ACHN (cell line): ENCODE measurements at regions not wholly inside any gene's neighbourhood (a gene's known extent, or its start where the extent isn't known, plus 50 kb on each side); places are given as distances from the start of the nearest gene placed in this dataset.
"Not testable (repeated sequence)": the region's sequence is repeated elsewhere in the genome, so short reads cannot be mapped to it uniquely, and the experiment has no call there.

Experiments used
- DNase-seq: peaks from one replicate; pipeline ENCODE4 v3.0.0-alpha.2; 2015
- in situ Hi-C: cut with HindIII; loops from 2 replicates; pipeline ENCODE4 v1.10.0; 2017; ENCODE audit warnings: low sequenced_read_pairs, low pct_ligation_motif_present, low pct_unique_long_range_greater_than_20kb

GRCh38 chr3:153927107-153927506 lies 194.1 kb upstream of the ARHGEF26 start:
- in situ Hi-C loops, result no loop called here
- peak; percentile 10 for DNase-seq

- in situ Hi-C loops, result no loop called here
Measured at GRCh38 chr3:153928851-153929250, 192.3 kb upstream of the ARHGEF26 start.

GRCh38 chr3:153933481-153933880 lies 187.7 kb upstream of the ARHGEF26 start:
- in situ Hi-C loops, DNase-seq: not testable (repeated sequence)

More at GRCh38 chr3:153928851-153929250, 192.3 kb upstream of the ARHGEF26 start:
- DNase-seq, result no peak

DNA sequence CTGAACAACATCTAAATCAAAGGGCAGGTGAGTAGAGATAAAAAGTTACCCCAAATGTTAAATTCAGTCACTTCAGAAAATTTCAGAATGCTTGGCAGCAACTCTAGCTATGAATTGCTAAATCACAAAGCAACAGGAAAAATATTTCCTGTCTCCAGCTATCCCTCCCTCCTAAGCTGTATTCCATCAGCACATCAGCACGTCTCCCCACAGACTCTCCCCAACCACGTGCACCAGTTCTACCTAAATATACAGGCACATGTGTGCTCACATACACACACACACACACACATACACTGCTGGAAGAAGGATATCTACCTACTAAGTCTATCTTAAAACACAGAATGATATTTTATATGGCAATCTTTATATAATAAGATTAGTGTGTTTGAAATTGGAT lies 177.1 kb upstream of the ARHGEF26 start:
- in situ Hi-C loops, result no loop called here
- DNase-seq, result no peak

DNA sequence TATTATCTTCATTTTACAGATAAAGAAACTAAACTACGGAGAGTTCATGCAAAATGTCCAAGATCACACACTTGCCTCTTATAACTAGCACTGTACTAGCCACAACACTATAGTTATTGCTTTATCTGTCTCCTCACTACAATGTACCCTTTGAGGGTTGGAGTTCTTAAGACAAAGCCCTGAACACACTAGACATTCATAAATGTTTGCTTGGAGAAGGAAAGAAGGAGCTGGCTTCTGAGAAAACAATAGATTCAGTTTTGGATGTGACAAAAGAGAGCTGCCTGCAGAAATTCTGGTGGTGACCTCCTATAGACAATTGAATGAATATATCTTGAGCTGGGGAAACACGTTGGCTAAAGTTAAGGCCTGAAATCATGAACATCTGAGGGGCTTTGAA lies 169.9 kb upstream of the ARHGEF26 start:
- no peak for DNase-seq
- in situ Hi-C loops, result no loop called here

DNA sequence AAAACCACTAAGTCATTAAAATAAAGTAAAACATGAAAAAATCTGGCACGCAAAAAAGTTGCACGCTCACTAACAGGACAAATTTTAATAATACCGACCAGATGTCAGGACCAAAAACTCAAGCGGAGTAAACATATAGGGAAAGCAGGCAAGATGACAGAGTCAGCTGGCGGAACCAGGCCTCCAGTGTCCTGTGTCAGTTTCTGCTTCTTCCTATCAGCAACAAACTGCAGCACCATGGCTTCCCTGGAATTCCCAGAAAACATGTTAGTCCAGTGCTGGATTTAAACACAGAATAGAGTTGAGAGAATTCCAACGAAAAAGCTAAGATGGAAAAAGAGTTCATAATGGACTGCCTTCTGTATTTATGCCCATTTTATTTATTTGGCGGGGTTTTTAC lies 169.1 kb upstream of the ARHGEF26 start:
- no peak for DNase-seq
- in situ Hi-C loops, result no loop called here

GRCh38 chr3:153956613-153957012 lies 164.6 kb upstream of the ARHGEF26 start:
- in situ Hi-C loops, result no loop called here
- DNase-seq, result no peak

DNA sequence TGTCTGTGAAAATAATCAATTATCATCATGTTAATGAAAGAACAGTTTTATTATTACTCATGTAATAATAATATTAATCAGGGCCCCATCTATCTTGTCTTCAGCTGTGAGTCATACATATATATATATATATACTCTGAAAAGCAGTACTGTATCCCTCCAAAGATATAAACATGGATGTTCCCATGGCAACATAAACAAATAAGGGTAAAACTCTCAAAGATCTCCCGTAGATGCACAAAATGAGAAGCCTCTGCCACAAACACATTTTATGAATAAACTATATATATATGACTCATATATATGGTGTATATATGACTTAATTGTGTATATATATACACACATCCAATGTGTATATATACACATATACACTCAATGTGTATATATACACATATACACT lies 163.8 kb upstream of the ARHGEF26 start:
- in situ Hi-C loops, result no loop called here

GRCh38 chr3:153958635-153959595 lies 162.3 kb upstream of the ARHGEF26 start:
- in situ Hi-C loops, result no loop called here
- no peak for DNase-seq

More for the DNA sequence above, 163.8 kb upstream of the ARHGEF26 start:
- DNase-seq, result no peak

DNA sequence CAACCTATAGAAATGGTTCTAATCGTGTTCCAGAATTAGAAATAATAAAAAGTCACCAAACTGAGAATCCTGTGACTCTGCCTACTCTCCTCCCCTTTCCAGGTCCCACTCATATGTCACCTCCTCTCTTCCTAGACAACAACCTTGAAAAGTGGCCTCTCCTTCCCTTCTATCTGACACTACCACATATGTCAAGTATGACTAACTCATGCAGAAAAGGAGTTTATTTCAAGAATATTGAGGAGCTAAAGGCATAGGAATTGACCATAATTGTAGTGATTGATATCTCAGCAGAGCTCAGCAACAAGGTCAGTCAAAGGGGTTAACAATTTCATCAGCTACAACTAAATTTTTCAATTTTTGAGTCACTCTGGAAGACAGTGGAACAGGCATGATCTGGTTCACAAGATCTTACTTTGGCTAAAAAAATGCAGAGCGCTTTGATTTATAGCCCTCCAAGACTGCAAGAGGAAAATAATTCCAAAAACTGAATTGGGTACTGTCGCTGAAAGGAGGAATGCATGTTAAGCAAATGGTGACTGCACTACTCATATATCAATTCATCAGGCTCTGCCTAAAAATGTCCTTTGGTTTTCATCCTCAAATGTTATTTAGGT lies 160.6 kb upstream of the ARHGEF26 start:
- DNase-seq, result no peak
- in situ Hi-C loops, result no loop called here

GRCh38 chr3:153961494-153961893 lies 159.7 kb upstream of the ARHGEF26 start:
- no peak for DNase-seq
- in situ Hi-C loops, result no loop called here

GRCh38 chr3:153963012-153963411 lies 158.2 kb upstream of the ARHGEF26 start:
- DNase-seq, result no peak
- in situ Hi-C loops, result no loop called here

GRCh38 chr3:153967260-153967659 lies 153.9 kb upstream of the ARHGEF26 start:
- in situ Hi-C loops, result no loop called here
- no peak for DNase-seq

DNA sequence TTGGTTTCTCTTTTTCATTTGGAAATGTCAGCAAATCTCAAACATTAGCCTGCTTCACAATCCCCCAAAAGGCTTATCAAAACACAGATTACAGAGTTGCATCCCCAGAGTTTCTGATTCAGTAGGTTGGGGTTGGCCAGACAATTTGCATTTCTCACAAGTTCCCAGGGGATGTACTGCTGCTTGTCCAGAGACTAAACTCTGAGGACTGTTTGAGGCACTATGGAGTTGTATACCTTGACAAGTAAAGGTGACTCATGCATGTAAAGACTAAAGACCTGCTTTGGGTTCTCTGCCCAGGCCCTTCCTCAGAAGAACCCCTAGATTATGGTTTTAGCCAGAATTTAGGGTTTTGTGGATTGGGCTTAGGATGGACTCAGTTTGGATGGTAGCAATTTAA lies 151.1 kb upstream of the ARHGEF26 start:
- in situ Hi-C loops, result no loop called here
- no peak for DNase-seq

- in situ Hi-C loops, result no loop called here
- no peak for DNase-seq
Measured at GRCh38 chr3:153970741-153971347, 150.3 kb upstream of the ARHGEF26 start.

- DNase-seq, result no peak
- in situ Hi-C loops, result no loop called here
Measured at GRCh38 chr3:153972862-153973261, 148.3 kb upstream of the ARHGEF26 start.

GRCh38 chr3:153973722-153974265 lies 147.4 kb upstream of the ARHGEF26 start:
- in situ Hi-C loops, result no loop called here
- no peak for DNase-seq

GRCh38 chr3:153974614-153975013 lies 146.6 kb upstream of the ARHGEF26 start:
- in situ Hi-C loops, result no loop called here

DNA sequence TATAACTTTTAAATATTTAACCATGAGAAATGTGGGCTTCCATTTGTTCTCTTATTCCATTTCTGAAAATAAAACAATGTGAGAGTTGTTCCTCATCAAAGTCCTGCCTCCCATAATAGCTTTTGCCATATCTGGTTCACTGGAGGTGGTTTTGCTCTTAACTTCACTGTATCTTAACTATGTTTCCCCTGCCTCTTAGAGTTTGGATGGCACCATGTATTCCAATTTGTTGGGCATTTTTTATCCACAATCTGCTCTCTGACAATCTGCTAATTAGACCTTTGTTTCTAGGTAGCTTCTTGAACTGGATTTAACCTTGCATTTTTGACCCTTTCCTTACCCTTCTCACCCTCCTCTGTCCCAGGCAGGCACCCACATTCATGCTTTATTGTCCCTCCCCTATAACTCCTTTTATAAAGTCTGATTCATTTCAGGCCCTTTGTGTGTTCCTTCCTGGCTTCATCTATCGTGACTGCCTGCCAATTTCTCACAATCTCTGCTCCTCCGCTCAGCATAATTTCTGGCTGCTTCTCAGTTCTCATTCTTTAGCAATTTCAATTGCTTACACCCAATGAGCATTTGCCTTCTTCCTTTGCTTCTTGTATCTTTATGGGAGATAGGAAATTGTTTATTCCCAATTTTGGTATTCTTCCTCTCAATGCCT lies 144.2 kb upstream of the ARHGEF26 start:
- in situ Hi-C loops, result no loop called here
- DNase-seq, result no peak

More at GRCh38 chr3:153974614-153975013, 146.6 kb upstream of the ARHGEF26 start:
- no peak for DNase-seq
